ENCODE measurements at regions not wholly inside any gene's neighbourhood (a gene's known extent, or its start where the extent isn't known, plus 50 kb on each side); places are given as distances from the start of the nearest gene placed in this dataset.

DNA sequence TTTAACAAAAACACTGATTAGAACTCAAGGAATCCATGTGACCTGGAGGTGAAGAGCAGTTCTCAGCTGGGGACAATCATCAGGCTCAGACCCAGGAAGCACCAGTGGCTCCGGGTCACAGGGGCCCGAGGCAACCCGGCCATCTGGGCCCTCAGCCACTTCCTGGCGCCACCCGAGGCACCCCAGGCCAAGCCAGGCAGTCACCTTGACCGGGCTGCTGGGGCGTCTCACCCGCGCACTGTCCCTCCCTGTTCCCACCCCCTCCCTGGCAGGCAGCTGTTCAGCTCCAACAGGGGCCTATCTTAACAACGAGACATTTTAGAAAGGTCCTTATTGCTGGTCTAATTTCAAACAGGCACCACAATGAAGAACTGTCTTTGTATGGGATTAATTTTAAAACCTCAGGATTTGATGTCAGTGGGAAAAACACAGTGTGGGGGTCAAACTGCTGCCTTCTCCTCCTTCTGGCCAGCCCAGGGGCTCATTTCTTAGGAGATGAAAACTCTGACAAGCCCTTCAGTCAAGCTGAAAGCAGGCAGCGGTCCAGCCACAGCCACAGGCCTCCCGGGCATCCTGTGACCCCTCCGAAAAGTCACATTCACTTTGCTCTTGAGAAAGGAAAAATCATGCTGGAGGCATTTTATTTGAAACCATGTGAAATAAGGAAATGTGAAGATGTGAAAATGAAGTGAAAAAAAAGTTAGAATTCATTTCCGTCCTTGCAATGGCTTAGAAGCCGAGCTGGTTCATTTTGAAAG is 83.3 kb downstream of the KCTD15 start:
- no peaks in the 10 kb centered on the region for H3K36me3 ChIP-seq (ENCODE audit: control insufficient read depth, insufficient read depth, low read length)
- TF ChIP-seq, protein P1, sequence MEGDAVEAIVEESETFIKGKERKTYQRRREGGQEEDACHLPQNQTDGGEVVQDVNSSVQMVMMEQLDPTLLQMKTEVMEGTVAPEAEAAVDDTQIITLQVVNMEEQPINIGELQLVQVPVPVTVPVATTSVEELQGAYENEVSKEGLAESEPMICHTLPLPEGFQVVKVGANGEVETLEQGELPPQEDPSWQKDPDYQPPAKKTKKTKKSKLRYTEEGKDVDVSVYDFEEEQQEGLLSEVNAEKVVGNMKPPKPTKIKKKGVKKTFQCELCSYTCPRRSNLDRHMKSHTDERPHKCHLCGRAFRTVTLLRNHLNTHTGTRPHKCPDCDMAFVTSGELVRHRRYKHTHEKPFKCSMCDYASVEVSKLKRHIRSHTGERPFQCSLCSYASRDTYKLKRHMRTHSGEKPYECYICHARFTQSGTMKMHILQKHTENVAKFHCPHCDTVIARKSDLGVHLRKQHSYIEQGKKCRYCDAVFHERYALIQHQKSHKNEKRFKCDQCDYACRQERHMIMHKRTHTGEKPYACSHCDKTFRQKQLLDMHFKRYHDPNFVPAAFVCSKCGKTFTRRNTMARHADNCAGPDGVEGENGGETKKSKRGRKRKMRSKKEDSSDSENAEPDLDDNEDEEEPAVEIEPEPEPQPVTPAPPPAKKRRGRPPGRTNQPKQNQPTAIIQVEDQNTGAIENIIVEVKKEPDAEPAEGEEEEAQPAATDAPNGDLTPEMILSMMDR (IDR thresholded peaks at IDR 0.05; ENCODE audit: insufficient read depth, low read length, poor library complexity, severe bottlenecking) = no peak
- no peaks in the 10 kb centered on the region for H3K27me3 ChIP-seq (replicated peaks; ENCODE audit: control insufficient read depth, insufficient read depth, low read length)

DNA sequence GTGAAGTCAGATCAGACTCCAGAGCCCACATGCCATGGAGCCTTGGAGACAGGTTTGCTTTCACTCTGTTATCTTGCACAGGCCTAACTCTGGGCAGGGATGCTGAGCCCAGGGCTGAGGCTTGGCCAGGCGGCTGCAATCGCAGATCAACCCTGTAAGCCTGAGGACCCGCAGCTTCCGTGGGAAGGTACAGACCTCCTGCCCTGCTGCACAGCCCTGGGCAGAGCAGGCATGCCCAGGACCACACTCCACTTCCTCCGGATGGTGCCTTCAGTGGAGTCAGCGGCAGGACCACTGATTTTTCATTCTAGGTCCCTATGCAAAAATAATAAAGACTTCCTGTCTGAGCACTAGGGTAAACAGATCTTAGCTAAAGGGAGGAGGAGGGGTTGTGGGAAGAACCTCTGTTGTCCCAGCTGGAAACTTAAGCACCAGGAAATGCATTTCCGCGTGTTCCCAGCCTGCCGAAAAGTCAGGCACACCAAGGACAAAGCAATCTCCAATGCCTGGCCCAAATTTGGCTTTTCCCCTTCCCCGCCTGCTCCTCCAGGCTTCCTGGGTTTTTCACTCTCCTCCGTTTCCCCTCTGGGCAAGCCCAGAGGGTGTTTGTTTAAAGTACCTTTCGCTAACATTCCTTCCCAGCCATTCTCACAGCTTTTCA is 87.3 kb downstream of the KCTD15 start:
- no peak for DNase-seq (ENCODE audit: extremely low read depth, insufficient read length)
- no peaks in the 10 kb centered on the region for H3K36me3 ChIP-seq (ENCODE audit: control insufficient read depth, insufficient read depth, low read length)
- TF ChIP-seq, protein P1 (IDR thresholded peaks at IDR 0.05; ENCODE audit: insufficient read depth, low read length, poor library complexity, severe bottlenecking) = no peak
- no peak overlapping the region for H3K4me3 ChIP-seq (replicated peaks; ENCODE audit: low read depth, low read length)
- no peaks in the 10 kb centered on the region for H3K27me3 ChIP-seq (replicated peaks; ENCODE audit: control insufficient read depth, insufficient read depth, low read length)

More for the DNA sequence above, 83.3 kb downstream of the KCTD15 start:
- DNase-seq (ENCODE audit: extremely low read depth, insufficient read length) = no peak
- H3K4me3 ChIP-seq (replicated peaks; ENCODE audit: low read depth, low read length) = no peak overlapping the region

DNA sequence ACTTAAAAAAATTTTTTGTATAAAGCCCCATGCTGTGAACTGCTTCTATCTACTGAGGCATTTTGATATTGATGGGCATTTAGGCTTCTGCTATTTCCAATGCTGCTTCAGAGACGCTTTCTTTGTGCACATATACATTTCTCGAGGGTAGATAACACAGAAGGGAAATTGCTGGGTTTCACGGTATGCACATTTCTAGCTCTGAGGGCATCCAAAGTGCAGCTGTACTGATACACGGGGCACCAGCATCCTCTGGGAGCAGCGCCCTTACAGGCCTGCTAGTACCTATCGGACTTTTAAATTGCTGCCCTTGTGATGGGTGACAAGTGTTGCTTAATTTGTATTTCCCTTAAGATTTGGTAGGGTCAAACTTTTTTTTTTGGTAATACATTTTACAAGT is 88.6 kb downstream of the KCTD15 start:
- TF ChIP-seq, protein P1 (IDR thresholded peaks at IDR 0.05; ENCODE audit: insufficient read depth, low read length, poor library complexity, severe bottlenecking) = no peak
- DNase-seq (ENCODE audit: extremely low read depth, insufficient read length) = no peak
- H3K27me3 ChIP-seq (replicated peaks; ENCODE audit: control insufficient read depth, insufficient read depth, low read length) = no peaks in the 10 kb centered on the region
- no peaks in the 10 kb centered on the region for H3K36me3 ChIP-seq (ENCODE audit: control insufficient read depth, insufficient read depth, low read length)
- no peak overlapping the region for H3K4me3 ChIP-seq (replicated peaks; ENCODE audit: low read depth, low read length)

DNA sequence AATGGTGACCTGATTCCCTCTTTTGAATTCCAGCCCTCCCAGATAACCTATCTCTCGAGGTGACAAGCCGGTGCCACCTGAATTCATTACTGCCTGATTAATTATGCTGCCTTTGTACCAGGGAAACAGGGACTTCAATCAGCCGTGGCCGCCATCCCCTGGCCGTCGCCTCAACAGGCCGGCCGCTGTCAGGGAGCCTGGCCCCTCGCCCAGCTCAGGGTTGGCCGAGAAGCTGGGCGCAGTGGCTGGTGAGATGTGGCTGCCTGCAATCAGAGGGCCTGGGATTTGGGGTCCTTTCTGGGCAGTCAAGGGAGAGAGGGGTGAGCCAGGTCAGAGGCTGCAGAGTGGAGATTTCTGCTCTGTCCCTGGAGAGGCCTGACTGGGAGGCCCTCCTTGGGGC is 91.2 kb downstream of the KCTD15 start:
- TF ChIP-seq, protein P1 (IDR thresholded peaks at IDR 0.05; ENCODE audit: insufficient read depth, low read length, poor library complexity, severe bottlenecking) = no peak
- DNase-seq (ENCODE audit: extremely low read depth, insufficient read length) = no peak

DNA sequence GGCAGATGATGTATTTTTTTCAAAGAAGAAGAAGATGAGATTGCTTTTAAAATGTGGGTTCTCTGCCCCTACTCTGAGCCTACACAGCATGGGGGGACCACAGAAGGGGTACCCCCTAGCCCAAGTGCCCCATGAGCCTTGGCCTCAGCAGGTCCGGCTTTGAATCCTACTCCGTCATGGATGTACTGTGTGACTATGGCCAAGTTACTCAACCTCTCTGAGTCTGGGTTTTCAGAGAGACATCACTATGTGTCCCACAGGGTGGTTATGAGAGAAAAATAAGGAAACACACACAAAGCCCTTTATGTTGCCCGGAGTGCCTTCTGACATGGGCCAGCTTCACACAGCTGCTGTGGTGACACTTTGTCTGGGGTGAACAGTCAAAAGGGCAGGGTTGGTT is 92.0 kb downstream of the KCTD15 start:
- TF ChIP-seq, protein P1 (IDR thresholded peaks at IDR 0.05; ENCODE audit: insufficient read depth, low read length, poor library complexity, severe bottlenecking) = no peak
- no peaks in the 10 kb centered on the region for H3K27me3 ChIP-seq (replicated peaks; ENCODE audit: control insufficient read depth, insufficient read depth, low read length)
- no peaks in the 10 kb centered on the region for H3K36me3 ChIP-seq (ENCODE audit: control insufficient read depth, insufficient read depth, low read length)
- H3K4me3 ChIP-seq (replicated peaks; ENCODE audit: low read depth, low read length) = no peak overlapping the region
- no peak for DNase-seq (ENCODE audit: extremely low read depth, insufficient read length)

More for the DNA sequence above, 91.2 kb downstream of the KCTD15 start:
- Histone ChIP-seq H3K36me3 (ENCODE audit: control insufficient read depth, insufficient read depth, low read length) (no peaks in the 10 kb centered on the region), H3K27me3 (replicated peaks; ENCODE audit: control insufficient read depth, insufficient read depth, low read length) (no peaks in the 10 kb centered on the region), H3K4me3 (replicated peaks; ENCODE audit: low read depth, low read length) (no peak overlapping the region)
